Erythroblast (primary cell): ENCODE measurements at regions not wholly inside any gene's neighbourhood (a gene's known extent, or its start where the extent isn't known, plus 50 kb on each side); places are given as distances from the start of the nearest gene placed in this dataset.

Experiments used
- GATA1 ChIP-seq: IDR thresholded peaks from 2 replicates; pipeline ENCODE4 v1.6.1; 2011; ENCODE audit warnings: low read depth, mild to moderate bottlenecking, control low read depth, low read length, moderate library complexity
- POLR2A ChIP-seq: IDR thresholded peaks from 2 replicates; pipeline ENCODE4 v1.6.1; 2011; ENCODE audit warnings: mild to moderate bottlenecking, low read length

DNA sequence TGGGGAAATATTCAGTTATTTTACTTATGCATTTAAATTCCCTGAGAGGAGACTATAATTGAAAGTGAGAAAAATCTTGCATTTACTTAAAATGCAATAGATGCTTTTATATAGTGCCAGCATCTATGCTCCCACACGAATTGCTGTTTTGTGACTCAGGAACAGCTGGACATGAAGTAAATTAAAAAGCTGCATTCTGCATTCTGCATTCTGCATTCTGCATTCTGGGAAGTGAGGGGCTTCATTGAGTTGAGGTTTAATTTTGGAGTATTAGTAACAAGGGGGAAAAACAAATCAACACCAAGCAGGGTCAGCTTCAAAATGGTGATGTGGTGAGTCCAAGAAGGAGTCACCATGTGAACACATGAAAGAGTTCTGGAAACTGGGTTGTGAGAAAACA is 101.2 kb downstream of the C12orf50 start:
- no peak for TF ChIP-seq POLR2A
- TF ChIP-seq GATA1, result no peak
